Hematopoietic multipotent progenitor cell treated with erythropoietin and hydrocortisone succinate and interleukin-3 and kit ligand, for 6 days (in vitro differentiated cells): ENCODE measurements at regions not wholly inside any gene's neighbourhood (a gene's known extent, or its start where the extent isn't known, plus 50 kb on each side); places are given as distances from the start of the nearest gene placed in this dataset.
"Not testable (repeated sequence)": the region's sequence is repeated elsewhere in the genome, so short reads cannot be mapped to it uniquely, and the experiment has no call there.

Experiments used
- DNase-seq: peaks from one replicate; pipeline ENCODE4 v3.0.0-alpha.2; 2015

GRCh38 chrX:6990552-6991193 lies 156.8 kb upstream of the STS start:
- DNase-seq: no peak

DNA sequence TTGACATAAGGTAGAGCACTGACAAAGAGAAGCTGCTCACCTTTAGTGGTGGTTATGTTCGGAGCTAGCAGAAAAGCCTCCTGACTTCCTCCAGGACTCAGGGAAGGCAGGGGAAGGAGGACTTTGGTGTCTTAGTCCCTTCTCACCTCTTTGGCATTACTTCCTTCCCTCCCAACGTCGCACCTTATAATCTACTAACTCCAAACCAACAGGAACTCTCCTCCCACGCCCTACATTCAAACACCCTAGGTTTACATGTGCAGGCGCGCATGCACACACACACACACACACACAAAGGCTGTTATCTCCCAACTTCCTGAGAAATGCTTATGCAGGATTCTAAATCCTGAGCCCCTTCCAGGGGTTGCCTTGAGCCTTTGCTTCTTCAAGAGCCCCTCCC lies 157.7 kb upstream of the STS start:
- DNase-seq: no peak

DNA sequence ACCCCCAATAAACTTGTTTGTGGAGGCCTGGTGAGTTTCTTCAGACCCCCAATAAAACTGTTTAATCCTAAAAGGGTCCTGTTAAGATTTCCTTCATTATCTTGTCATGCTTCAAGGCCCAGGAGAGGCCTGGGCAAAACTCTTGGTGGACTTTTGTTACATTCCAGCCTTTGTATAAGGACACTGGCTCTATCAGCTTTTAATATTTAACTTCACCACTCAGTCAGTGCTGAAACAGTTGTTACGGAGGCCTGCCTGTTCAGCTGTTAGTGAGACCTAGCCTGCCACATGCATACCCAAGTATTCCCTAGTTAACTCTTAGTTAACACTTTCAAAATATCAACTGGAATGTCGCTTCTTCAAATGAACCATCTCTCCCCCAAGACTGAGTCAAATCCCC lies 158.8 kb upstream of the STS start:
- DNase-seq: not testable (repeated sequence)

- DNase-seq: no peak
These were observed 160.6 kb upstream of the STS start for GRCh38 chrX:6986915-6987314.

DNA sequence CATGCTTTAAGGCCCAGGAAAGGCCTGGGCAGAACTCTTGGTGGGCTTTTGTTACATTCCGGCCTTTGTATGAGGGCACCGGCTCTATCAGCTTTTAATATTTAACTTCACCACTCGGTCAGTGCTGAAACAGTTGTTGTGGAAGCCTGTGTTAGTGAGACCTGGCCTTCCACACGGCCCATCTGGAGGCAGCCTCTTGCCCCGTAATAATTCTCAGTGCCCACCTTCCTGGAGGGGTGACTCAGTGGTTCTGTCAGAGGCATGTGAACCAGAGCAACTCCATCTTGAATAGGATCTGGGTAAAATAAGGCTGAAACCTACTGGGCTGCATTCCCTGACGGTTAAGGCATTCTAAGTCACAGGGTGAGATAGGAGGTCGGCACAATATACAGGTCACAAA lies 162.0 kb upstream of the STS start:
- no peak for DNase-seq

- no peak for DNase-seq
These were observed 164.1 kb upstream of the STS start for GRCh38 chrX:6983207-6983955.

DNA sequence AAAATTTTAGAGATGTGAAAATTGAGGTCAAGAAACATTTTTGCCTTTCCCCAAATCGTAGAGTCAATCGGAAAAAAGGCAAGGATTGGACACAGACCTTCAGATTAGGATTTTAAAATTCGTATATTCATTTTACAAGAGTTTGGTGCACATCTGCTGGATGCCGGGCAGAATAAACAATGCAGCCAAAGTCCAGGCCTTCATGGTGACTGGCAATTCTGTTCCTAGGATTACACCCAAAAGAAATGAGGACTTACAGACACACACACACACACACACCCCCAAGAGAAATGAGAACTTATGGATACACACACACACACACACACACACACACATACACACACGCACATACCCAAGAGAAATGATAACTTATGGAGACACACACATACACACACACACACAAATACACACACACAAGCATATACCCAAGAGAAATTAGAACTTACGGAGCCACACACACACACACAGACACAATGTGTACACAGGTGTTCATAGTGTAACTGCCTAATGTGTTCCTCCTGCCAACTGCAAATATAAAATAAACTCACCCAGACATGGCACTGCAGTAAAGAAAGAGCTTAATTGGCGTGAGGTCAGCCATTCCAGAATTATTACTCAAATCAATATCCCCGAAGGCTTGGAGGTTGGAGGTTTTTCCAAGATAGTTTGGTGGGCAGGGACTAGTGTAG lies 165.7 kb upstream of the STS start:
- no peak for DNase-seq

DNA sequence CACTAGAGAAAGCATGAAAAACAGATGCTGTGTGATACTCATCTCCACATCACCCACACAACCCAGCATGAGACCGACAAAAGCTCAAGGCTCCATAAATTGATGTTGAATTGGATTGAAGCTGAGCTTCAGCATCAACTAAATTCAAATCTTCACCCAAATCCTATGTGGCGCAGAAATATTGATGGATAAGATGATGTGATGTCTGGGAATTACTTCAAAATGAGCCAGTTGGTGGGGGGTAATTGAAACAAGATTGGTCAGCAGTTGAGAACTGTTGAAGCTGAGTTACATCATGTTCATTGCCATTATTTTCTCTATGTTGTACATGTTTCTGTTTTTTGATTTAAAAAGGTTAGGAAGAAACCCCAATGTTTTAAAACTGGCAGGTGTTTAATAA lies 166.5 kb upstream of the STS start:
- no peak for DNase-seq

- DNase-seq: no peak
These were observed 179.3 kb upstream of the STS start for GRCh38 chrX:6968231-6968630.

- no peak for DNase-seq
These were observed 181.8 kb upstream of the STS start for GRCh38 chrX:6965729-6966128.

DNA sequence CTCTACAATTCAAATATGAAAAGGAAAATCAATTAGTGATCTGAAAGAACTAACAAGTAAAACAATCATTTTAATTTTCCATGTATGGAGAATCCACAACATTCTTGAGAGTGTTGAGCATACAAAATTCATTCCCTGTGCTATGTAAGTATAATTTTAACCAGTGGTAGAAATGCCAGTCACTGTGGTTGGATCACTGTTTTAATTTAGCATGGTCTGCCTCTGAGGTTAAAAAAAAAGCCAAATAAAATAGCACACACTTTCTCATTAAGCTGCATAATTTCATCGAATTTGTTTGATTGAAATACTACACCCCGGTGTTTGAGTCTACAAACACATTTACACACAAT lies 185.5 kb upstream of the STS start:
- DNase-seq: no peak

DNA sequence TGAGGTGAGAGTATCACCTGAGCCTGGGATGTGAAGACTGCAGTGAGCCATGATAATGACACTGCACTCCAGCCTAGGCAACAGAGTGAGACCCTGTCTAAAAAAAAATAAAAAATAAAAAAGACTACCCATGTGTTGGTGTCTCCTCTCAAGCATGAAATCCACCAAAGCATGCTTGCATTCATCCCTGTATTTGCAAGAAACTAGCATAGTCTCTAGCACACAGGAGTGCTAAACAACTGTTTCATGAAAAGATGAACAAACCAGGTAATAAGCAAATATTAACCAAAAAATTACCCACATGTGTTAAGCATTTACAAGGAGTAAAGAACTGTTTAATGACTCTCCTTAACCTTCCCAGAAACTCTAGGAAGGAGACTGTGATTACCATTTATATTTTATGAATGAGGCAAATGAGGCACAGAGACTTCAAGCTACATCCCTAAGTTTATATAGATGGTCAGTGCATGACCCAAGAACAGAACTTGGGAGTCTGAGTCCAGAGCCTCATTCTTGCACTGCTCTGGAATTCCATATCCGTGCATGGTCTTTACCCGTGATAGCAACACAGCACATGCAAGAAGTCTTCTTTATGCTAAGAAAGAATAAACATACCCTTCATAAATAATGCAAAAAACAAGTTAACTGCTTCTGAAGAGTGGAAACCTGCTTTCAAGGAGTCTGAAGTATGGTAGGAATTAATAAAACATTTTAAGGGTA lies 186.1 kb upstream of the STS start:
- DNase-seq: no peak

- DNase-seq: no peak
These were observed 188.5 kb upstream of the STS start for GRCh38 chrX:6959006-6959405.

DNA sequence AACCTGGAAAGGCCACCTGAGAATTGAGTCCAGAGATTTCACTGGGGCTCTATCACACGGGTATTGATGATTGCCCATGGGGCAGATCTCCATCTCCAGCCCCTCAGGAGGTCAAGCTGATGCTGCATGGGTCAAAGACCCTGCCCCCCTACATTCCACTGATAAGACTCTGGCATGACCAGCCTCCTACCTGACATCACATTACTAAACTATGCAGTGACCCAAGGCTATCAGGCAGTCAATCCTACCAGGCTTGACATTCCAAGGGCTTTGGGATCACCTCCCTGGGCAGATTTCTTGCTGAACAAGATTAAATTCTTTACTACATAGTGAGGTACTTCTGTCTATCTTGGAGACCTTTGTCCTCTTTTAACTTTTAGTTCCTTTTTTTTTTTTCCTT lies 192.7 kb upstream of the STS start:
- no peak for DNase-seq

GRCh38 chrX:6946168-6946567 lies 201.3 kb upstream of the STS start:
- no peak for DNase-seq

DNA sequence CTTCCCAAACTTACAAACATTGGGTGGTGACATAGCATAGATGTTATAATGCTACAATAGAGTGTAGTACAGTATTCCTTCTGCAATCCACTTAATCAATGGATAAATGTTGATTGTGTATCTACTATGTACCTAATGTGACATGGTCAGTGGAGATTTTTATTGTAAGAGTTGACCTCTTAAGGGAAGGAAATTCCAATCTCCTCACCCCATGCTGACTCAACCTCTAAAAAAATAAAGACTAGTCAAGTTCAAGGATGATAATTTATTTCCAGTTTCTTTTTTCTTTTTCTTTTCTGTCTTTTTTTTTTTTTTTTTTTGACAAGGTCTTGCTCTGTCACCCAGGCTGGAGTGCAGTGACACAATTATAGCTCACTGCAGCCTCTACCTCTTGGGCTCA lies 206.5 kb upstream of the STS start:
- no peak for DNase-seq

GRCh38 chrX:6932942-6933341 lies 214.6 kb upstream of the STS start:
- not testable (repeated sequence) for DNase-seq

DNA sequence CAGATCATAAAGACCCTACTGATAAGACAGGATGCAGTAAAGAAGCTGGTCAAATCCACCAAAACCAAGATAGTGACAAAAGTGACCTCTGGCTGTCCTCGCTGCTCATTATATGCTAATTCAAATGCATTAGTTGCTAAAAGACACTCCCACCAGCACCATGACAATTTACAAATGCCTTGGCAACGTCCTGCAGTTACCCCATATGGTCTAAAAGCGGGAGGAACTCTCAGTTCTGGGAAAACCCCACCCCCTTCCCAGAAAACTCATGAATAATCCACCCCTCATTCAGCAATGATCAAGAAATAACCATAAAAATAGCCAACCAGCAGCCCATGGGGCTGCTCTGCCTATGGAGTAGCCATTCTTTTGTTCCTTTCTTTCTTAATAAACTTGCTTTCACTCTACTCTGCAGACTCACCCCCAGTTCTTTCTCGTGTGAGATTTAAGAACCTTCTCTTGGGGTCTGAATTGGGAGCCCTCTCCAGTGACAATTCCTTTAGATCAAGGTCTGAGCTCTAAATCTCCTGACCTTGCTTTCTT lies 217.1 kb upstream of the STS start:
- DNase-seq: no peak

GRCh38 chrX:6924443-6925077 lies 223.0 kb upstream of the STS start:
- no peak for DNase-seq

GRCh38 chrX:6917666-6918065 lies 229.8 kb upstream of the STS start:
- no peak for DNase-seq

DNA sequence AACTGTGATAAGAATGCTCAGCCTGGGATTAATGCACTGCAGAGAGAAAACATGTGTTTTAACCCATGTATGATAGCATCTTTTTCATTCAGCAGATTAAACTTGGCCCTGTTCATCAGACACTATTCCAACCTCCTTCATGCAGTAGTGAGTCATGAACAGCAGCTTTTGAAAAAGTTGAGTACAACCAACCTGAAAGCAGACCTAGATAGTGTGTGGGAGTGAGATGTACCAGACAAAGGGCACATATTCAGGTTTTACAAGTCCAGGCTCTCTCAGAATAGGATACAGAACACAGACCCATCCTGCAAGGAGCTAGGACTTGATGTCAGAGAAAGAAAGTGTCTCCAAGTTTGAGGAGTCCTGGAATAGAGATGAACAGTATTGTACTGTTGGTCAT lies 237.3 kb upstream of the STS start:
- DNase-seq: no peak

DNA sequence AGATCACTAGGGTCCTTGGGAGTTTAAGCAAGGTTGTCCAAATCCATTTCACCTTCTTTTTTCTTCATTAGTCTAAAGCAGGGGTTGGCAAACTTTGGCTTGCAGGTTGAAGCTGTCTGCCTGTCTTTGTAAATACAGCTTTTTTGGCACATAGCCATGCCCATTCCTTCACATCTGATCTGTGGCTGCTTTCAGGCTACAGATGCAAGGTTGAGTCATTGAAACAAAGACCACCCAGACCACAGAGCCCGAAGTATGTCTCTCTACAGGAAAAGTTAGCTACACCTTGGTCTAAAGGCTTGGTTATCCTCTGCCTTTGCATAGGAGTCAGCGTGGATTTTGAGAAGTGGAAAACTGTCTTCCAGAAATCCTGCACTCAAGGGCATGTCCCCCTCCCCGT lies 238.1 kb upstream of the STS start:
- DNase-seq: no peak

DNA sequence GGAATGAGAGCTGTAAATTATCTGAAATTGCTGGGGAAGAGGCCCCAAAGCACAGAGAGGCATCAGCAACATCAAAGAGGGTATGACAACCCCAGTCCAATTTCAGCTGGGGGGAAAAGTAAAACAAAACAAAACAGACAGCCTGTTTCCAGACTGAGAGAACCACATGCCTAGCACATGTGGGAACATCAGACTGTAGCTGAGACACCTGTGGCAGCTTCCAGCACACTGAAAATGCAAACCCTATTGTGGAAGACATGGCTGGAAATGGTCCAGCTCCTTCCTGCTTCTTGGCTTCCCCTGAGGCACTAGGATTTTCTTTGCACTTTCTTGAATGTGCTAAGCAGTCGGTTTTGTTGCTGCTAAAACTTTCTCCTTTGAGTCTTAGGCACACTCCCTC lies 240.9 kb upstream of the STS start:
- DNase-seq: no peak
